Anterior cingulate cortex (tissue), 58 donors: ENCODE measurements at regions not wholly inside any gene's neighbourhood (a gene's known extent, or its start where the extent isn't known, plus 50 kb on each side); places are given as distances from the start of the nearest gene placed in this dataset.
"Not testable (repeated sequence)": the region's sequence is repeated elsewhere in the genome, so short reads cannot be mapped to it uniquely, and the experiment has no call there.

Experiments
- DNase-seq, 58 donors: peaks; one replicate each; lab custom pipeline; 2025; lab: John Stamatoyannopoulos, UW

DNA sequence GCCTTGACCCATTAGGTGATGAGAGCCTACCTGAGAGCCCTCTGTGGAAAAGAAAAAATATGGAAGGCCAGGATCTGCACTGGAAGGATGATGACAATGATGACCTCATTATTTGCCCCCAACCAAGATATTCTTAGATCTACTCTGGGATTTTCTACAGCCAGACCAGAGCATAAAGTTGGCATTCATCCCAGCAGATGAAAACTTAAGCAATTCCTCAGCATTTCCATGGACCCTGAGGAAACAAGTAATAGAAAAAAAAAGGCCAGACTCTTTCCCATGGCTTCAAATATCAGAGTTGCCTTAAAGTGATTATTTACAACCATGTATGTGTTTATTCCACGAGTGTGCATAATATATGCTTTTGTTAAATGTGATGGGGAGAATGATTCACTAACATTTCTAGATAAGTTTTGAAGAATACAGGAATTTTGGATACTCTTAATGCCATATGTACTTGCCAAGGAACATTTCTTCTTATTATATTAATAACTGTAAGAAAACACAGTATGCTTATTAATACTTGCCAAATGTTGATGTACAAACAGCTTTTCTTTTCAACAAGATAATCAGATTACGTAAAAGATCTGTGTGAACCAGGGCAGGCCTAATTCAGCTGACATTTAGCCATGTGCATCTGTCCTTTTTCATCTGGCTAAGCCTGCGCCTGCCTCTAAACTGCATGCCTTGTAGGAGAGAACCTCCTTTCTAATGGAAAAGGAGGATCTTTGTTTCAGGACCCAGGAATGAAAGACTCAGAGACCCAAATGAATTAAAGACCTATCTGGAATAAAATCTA lies 94.8 kb downstream of the ARRDC3 start:
- DNase-seq: no peak

DNA sequence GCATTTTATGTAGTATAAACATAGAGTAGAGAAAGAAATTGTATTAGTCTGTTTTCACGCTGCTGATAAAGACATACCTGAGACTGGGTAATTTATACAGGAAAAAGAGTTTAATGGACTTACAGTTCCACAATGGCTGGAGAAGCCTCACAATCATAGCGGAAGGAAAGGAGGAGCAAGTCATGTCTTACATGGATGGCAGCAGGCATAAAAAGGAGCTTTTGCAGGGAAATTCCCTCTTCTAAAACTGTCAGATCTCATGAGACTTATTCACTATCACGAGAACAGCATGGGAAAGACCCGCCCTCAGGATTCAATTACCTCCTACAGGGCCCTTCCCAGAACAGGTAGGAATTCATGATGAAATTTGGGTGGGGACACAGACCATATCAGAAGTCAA lies 98.1 kb downstream of the ARRDC3 start:
- DNase-seq: not testable (repeated sequence)

DNA sequence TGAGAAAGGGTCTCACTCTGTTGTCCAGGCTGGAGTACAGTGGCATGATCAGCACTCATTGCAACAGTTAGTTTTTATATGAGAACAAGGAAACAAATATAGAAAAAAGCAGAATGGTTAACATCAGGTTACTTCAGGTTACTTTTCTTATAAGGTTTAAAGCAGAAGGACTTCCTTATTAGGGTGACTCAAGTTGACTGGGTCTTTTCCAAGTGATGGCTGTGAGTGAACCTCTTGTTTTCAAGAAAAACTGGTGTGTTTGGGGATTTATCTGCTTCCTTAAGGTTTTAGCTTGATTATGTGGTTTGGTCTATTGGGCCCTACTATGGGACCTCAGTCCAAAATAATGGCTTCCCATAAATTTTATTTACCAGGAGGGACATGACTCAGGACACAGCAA lies 99.2 kb downstream of the ARRDC3 start:
- DNase-seq: no peak

DNA sequence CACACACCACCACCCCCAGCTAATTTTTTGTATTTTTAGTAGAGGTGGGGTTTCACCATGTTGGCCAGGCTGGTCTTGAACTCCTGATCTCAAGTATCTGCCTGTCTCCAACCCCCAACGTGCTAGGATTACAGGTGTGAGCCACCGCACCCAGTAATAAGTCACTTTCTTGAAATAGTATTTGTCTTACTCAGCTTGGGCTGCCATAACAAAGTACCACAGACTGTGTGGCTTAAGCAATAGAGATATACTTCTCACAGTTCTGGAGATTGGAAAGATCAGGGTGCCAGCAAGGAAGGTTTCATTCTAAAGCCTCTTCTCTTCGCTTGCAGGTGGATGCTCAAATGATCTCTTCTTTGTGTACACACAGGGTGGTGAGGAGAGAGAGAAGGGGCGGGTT lies 99.8 kb downstream of the ARRDC3 start:
- DNase-seq: no peak

DNA sequence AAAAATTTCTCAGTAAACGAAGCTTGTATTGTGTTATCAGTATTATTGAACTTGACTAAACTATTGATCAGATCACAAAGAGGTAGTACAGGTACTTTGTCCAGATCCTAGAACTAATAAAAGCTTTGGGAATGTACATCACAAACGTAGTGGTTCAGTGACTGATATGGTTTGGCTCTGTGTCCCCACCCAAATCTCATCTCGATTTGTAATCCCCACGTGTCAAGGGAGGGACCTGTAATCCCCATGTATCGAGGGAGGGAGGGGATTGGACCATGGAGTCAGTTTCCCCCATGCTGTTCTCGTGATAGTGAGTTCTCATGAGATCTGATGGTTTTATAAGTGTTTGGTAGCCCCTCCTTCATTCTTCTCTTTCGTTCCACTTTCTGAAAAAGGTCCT lies 100.9 kb downstream of the ARRDC3 start:
- DNase-seq: no peak

DNA sequence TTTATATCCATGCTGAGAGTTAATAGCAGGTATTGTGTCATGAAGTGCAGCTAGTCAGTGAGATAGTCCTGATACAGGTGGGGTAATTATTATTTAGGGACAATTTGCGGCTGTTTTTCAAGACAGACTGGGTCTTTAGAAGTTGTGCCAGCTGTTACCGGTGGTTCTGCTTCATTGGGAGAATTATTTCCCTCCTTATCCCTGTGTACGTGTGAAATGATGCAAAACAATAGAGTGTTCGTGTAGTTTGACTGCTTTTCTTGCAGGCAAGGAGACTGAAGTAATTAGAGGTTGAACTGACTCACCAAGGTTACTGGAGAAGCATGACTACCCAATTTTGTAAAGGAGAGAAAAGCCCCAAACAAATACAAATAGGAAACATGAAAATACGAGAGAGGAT lies 101.7 kb downstream of the ARRDC3 start:
- DNase-seq: no peak

DNA sequence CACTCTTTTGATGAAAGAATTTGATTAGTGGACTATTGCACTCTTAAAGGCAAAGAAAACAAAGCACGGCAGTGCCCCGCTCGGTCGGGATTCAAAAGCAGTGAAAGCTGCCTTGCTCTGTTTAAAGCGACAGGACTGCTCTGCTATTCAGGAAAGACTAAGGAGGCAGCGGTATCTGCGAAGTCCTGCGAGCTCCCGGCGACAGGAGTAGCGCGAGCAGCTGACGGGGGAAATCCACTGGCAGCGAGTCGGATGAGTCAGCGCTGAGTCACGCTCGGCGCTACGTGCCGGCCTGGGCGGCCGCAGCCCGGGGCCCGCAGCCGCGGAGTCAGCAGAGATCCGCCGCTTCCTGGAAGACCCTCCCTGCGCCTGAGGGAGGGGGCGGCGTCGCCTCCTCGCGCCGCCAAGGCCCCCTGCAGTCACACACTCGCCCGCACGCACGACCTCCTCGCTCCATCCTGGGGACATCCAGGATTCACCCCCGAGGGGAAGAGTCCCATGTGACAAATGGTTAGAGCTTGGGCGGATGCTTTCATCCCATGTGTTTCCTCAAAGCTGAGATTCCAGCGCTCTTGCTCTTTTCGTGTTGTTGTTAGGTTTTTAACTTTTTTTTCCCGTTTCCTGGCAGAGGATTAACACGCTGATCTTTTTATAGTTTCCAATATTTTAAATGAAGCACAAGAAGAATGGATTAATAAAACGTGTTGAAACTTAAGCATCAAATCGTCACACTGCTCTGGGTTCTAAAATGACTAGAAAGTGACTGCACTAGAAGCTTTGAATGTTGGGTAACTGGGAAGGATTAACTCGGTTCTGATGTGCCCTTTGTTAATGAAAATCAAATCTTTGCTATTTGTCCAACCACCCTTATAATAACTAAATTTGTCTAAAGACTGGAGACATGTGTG lies 102.5 kb downstream of the ARRDC3 start:
- DNase-seq: peak; percentile 40 to 94 (median 85)

DNA sequence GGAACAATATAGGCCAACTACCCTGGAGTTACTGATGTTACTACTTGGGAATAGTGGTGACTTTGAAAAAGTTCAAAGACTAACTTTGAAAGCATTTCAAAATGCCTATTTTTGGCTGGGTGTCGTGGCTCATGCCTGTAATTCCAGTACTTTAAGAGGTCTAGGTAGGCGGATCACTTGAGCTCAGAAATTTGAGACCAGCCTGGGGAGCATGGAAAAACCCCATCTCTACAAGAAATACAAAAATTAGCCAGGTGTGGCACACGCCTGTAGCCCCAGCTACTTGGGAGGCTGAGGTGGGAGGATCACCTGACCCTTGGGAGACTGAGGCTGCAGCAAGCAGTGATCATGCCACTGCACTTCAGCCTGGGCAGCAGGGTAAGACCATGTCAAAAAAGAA lies 105.3 kb downstream of the ARRDC3 start:
- DNase-seq: no peak

DNA sequence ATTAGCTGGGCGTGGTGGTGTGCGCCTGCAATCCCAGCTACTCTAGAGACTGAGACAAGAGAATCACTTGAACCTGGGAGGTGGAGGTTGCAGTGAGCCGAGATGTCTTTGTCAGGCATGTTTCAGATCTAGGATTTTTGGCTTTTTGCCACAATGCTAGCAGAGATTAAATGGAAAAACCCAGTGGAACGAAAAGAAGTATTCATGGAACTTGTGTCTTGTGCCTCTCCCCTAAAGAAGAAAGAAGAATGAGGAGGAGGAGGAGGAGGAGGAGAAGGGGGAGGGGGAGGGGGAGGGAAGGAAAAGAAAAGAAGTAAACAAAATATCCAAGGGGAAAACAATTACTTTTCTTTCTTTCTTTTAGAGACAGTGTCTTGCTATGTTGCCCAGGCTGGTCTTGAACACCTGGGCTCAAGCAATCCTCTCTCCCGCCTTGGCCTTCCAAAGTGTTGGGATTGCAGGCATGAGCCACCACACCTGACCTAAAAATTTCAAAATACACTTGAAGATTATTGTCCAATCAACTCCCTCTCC lies 106.0 kb downstream of the ARRDC3 start:
- no peak for DNase-seq

DNA sequence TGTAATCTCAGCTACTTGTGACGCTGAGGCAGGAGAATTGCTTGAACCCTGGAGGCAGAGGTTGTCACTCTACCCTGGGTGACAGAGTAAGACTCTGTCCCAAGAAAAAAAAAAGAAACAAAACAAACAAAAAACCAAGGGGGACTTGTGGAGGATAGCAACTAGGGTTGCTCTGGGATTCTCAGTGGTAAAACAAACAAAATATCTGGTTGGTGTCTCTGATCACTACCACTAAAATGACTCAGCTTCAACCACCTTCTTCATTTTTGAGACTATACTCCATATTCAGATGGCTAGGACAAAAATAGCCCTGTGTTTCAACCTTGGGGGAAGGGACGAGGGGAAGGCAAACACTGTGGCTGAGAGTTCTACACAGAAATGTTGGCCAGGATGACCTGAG lies 110.3 kb downstream of the ARRDC3 start:
- no peak for DNase-seq

DNA sequence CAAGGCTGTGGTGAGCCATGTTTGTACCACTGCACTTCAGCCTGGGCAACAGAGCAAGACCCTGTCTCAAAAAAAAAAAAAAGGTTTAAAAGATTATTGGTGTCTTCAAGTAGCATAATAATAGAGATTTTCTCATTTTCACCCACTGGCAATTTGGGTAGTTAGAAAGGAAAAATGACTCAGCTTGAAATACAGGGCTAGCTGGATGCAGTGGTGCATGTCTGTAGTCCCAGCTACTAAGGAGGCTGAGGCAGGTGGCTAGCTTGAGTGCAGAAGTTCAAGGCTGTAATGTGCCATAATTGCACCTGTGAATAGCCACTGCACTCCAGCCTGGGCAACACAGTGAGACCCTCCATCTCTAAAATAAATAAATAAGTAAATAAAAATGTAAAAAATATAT lies 111.1 kb downstream of the ARRDC3 start:
- DNase-seq: no peak

DNA sequence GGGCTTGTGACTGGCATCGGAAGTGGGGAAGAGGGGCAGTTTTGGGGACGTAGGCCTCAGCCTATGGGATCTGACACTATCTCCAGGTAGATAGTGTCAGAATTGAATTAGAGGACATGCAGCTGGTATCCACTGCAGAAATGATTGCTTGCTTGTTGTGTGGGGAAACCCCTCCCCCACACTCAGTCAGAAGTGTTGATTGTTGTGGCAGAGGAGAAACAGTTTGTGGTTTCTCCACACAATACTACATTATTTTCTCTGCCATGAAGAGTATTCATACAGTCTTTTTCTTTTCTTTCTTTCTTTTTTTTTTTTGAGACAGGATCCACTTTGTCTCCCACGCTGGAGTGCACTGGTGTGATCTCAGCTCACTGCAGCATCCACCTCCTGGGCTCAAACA lies 113.9 kb downstream of the ARRDC3 start:
- DNase-seq: peak in 22 of 58 donors; percentile 1 to 66 (median 17)

DNA sequence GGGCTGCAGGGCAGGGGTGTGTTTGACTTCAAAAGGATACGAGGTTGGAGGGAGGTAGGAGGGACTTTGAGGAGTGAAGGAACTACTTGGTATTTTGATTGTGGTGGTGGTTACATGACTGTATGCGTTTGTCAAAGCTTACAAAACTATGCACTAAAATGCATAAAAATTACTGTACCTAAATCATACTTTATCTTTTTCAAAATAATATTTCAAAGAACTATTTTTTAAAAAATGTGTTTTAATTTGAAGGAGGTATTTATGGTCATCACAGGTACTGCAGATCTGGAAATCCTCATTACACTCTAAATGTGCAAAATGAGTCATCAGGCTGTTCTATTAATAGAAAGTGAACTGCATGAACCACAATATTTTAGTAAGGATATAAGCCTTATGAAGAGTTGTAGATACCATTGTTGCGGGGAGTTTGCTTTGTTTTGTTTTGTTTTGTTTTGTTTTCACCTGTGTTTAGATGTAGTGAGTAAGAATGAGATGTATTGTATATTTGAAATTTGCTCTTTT lies 116.9 kb downstream of the ARRDC3 start:
- no peak for DNase-seq

DNA sequence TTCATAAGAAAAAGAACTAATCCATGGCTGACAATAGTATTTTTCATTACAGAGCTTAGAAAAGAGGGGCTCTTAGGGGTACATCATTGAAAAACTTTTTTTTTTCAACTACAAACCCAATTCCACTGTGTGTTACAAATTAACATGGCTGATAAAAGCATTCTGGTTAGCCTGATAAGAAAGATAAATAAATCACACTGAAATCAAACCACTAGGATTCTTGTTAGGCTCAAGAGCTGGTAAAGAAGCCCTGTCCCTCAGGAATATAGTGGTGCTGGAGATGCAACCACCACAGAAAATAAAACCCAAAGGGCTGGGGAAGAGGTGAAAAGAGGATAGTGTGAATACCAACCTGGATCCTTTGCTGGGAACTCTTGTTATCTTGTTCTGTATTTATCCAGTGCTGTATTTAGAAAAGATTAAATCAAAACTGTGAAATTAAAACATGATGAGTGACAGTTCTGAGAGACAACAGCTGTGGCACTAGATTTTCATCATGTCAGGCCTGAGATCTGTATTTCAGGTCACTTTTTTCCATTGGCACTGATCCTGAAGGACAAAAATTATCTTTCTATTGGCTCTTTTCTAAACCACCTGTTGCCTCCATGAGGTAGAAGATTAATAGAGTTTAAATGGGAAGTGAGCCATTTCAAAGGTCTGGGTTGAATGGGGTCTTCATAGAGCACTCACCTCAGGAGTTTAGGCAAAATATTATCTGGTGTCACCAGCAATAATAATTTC lies 118.6 kb downstream of the ARRDC3 start:
- DNase-seq: no peak

DNA sequence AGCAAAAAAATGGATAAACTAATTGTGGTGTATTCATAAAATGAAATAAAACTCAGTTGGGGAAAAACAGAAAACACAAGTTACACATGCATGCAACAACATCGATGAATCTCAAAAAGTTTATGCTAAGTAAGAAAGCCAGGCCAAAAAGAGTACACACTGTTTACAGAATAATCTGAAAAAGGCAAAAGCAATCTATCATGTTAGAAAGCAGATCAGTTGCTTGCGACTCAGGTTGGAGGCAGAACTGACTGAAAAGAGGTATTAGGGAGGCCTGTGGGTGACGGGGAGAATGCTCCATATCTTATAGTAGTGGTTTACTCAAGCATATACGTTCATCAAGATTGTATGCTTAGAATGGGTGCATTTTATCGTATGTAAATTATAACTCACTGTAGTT lies 119.2 kb downstream of the ARRDC3 start:
- DNase-seq: no peak

DNA sequence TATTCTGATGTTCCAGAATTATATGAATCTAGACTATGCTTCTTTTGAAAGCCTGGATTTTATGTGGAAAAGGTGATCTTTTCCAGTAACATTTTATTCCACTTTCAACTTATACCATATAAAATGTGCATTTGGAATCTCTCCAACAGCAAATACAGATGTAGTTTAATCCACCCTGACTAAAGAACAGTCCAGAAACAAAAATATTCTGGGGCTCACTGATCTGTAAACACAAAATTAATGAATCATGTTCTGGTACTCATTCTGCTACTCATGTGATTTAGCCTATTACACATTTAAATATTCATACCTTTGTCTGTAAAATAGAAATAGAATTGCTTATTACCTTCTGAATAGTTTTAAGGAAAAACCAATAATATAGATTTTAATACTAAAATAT lies 125.8 kb downstream of the ARRDC3 start:
- DNase-seq: no peak

DNA sequence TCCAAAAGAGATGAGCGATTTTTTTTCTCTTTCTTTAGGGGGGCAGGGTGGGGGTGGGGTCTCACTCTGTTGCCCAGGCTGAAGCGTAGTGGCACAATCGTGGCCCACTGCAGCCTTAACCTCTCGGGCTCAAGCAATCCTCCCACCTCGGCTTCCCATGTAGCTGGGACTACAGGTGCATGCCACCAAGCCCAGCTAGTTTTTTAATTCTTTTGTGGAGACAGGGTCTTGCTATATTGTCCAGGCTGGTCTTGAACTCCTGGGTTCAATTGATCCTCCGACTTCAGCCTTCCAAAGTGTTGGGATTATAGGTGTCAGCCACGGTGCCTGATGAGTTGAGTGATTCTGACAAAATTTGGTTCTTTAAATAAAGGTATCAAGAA lies 127.0 kb downstream of the ARRDC3 start:
- DNase-seq: no peak

DNA sequence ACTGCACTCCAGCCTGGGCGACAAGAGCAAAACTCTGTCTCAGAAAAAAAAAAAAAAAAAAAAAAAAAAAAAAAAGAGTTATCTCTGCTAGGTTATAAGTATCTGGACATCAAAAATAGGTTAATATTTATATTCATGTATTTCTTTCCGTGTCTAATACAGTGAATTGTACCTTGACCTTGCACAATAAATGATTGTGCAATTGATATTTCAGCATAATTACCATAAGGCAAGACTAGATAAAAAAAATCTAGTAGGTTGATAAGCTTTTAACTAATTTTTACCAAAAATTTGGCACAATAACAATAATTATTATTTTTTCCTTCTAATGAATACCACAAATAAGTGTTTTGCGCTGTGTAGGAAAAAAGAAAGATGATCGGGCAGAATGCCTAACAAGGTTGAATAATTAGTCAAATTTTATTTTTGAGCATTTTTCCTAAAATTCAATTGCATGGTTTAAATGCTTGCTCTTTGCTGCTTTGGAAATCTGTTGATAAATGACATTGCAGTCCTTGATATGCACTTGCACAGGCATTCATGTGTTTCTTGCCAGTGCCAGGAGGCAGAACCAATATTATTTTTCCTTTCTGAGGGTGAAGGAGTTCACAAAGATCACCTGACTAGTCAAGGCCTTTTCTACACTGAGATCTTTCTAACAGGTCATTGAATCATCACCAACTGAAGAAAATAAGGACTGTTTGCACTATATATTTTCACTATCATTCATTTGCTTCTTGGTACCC lies 127.5 kb downstream of the ARRDC3 start:
- DNase-seq: no peak

DNA sequence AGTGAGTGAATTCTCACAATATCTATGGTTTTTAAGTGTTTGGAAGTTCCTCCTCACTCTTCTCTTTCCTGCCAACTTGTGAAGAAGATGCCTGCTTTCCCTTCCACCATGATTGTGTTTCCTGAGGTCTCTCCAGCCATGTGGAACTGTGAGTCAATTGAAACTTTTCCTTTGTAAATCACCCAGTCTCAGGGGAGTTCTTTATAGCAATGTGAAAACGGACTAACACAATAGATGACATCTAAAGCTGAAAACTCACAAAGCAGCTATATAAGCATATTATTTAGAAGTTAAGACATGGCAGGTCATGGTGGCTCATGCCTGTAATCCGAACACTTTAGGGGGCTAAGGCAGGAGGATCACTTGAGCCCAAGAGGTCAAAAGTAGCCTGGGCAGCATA lies 130.2 kb downstream of the ARRDC3 start:
- no peak for DNase-seq

DNA sequence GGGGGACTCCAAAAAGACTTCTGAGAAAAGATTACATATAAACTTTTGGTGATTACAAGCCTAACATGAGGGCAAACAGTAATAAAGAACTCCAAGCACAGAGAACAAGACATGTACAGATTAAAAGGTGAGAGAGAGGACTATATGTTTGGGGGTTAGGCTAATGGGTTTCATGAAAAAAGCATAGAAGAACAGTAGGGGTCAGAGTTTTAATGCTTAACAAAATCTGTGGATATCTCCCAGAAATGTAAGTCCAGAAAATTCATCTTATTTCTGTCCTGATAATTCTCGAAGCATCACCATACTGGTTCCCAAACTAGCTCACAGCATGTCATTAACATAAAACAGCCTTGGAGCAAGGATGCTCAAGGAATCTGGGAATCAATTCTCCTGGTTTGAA lies 137.2 kb downstream of the ARRDC3 start:
- no peak for DNase-seq
